ENCODE measurements at regions not wholly inside any gene's neighbourhood (a gene's known extent, or its start where the extent isn't known, plus 50 kb on each side); places are given as distances from the start of the nearest gene placed in this dataset.

- TF ChIP-seq CTCF (conservative IDR thresholded peaks at IDR 0.05) (no peak), EZH2 (IDR thresholded peaks at IDR 0.05; ENCODE audit: low read depth) (no peak)
These were observed 105.8 kb upstream of the WDR44 start for GRCh38 chrX:118239913-118240698.

Measured in PC-9 (cell line).